Caco-2 (cell line): ENCODE measurements at regions not wholly inside any gene's neighbourhood (a gene's known extent, or its start where the extent isn't known, plus 50 kb on each side); places are given as distances from the start of the nearest gene placed in this dataset.

Experiments used
- BruUV-seq: library from RNA; stranded (reverse); fragments of 400-500 nt; replicated peaks from 2 replicates; lab custom pipeline; 2021; lab: Mats Ljungman, UMichigan
- CTCF ChIA-PET: fragments of 300-600 bp; sonication (Branson Sonifier 250); formaldehyde crosslinking; loops from one replicate; lab custom pipeline; 2022; ENCODE audit warnings: antibody characterized with exemption; lab: Charles Lee
- POLR2A ChIA-PET: fragments of 300-600 bp; sonication (Branson Sonifier 250); formaldehyde crosslinking; loops from one replicate; lab custom pipeline; 2022; ENCODE audit warnings: antibody characterized with exemption; lab: Charles Lee
- DNase-seq, 2 experiments: peaks; one replicate each; pipeline versions ENCODE4 v3.0.0 to v3.0.0-alpha.2; 2020 to 2022
- H3K27me3 ChIP-seq: replicated peaks from 2 replicates; pipeline ENCODE4 v1.6.0; 2011; ENCODE audit warnings: low read length; ENCODE audit not compliant: control insufficient read depth, insufficient read depth
- H3K36me3 ChIP-seq: 2 replicates; pipeline ENCODE4 v1.5.1; 2011; ENCODE audit warnings: low read length; ENCODE audit not compliant: control insufficient read depth, insufficient read depth
- H3K4me1 ChIP-seq: fragments of 250-450 bp; sonication (Bioruptor Pico); 2 replicates; pipeline ENCODE4 v1.5.1; 2020; ENCODE audit warnings: mild to moderate bottlenecking
- H3K4me3 ChIP-seq: 2 replicates; pipeline ENCODE4 v1.5.1; 2011; ENCODE audit warnings: low read depth, mild to moderate bottlenecking, control low read depth, low read length
- H3K9me3 ChIP-seq: fragments of 250-450 bp; sonication (Bioruptor Pico); 2 replicates; pipeline ENCODE4 v1.5.1; 2020; ENCODE audit warnings: mild to moderate bottlenecking, moderate library complexity
- H3K27ac Mint-ChIP-seq: one replicate; pipeline ENCODE4 v1.8.0; 2022; ENCODE audit warnings: mixed read lengths; ENCODE audit not compliant: unreplicated experiment
- H3K27me3 Mint-ChIP-seq: one replicate; pipeline ENCODE4 v1.8.0; 2022; ENCODE audit warnings: mixed read lengths; ENCODE audit not compliant: insufficient read depth, unreplicated experiment
- H3K36me3 Mint-ChIP-seq: one replicate; pipeline ENCODE4 v1.8.0; 2022; ENCODE audit warnings: mild to moderate bottlenecking, mixed read lengths; ENCODE audit not compliant: insufficient read depth, unreplicated experiment
- H3K4me1 Mint-ChIP-seq: one replicate; pipeline ENCODE4 v1.8.0; 2022; ENCODE audit warnings: low read depth, mixed read lengths; ENCODE audit not compliant: unreplicated experiment
- H3K4me3 Mint-ChIP-seq: one replicate; pipeline ENCODE4 v1.8.0; 2022; ENCODE audit warnings: mild to moderate bottlenecking, moderate library complexity, mixed read lengths; ENCODE audit not compliant: unreplicated experiment
- H3K9me3 Mint-ChIP-seq: one replicate; pipeline ENCODE4 v1.8.0; 2022; ENCODE audit warnings: mixed read lengths; ENCODE audit not compliant: unreplicated experiment
- intact Hi-C: fragments of 100-400 bp; cut with micrococcal nuclease; formaldehyde crosslinking; loops from one replicate; pipeline ENCODE4 v1.10.0; 2022; ENCODE audit not compliant: unreplicated experiment
- TF ChIP-seq, protein P1 (sequence below), 2 experiments: fragments of 200-600 bp in 1 of 2; IDR thresholded peaks; 1 replicate in 1 of 2; 2 replicates in 1 of 2; pipeline versions ENCODE4 v1.5.1 to v1.8.0; 2011 to 2022; ENCODE audit warnings: antibody characterized with exemption in 1 of 2, control low read depth in 1 of 2, inconsistent platforms in 1 of 2, low read depth in 1 of 2, low read length in 1 of 2, mild to moderate bottlenecking in 1 of 2, moderate library complexity in 1 of 2; ENCODE audit not compliant: insufficient read depth in 1 of 2, severe bottlenecking in 1 of 2, unreplicated experiment in 1 of 2

DNA sequence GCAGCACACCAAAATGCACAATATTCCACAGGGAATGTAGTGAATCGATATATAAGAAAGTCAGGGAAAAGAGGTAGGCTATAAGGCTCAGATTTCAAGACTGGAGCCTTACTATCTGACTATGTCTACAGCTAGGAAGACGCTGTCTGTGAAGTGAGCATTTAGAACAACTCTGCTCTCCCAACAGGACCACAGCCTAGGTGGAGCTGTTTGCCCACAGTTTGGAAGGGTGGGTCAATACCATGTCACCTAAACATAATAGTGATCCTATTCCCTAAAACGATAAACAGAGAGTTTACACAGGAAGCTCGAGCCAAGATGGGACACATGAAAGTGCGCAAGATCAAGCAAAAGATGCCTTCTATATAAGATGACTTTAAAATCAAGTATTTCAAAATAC is 2486.0 kb upstream of the PCDH20 start:
- H3K4me3 Mint-ChIP-seq = no peak overlapping the region
- Histone ChIP-seq H3K27me3 (no peaks in the 10 kb centered on the region), H3K9me3 (no peaks in the 10 kb centered on the region), H3K4me3 (no peak overlapping the region), H3K4me1 (no peaks in the 10 kb centered on the region), H3K36me3 (no peaks in the 10 kb centered on the region)
- CTCF ChIA-PET = no interaction called here
- peak in 1 of 2 experiments; percentile 24 for DNase-seq
- H3K27me3 Mint-ChIP-seq = peaks cover 2% of the 10 kb centered on the region
- no peaks in the 10 kb centered on the region for H3K4me1 Mint-ChIP-seq
- TF ChIP-seq, protein P1, sequence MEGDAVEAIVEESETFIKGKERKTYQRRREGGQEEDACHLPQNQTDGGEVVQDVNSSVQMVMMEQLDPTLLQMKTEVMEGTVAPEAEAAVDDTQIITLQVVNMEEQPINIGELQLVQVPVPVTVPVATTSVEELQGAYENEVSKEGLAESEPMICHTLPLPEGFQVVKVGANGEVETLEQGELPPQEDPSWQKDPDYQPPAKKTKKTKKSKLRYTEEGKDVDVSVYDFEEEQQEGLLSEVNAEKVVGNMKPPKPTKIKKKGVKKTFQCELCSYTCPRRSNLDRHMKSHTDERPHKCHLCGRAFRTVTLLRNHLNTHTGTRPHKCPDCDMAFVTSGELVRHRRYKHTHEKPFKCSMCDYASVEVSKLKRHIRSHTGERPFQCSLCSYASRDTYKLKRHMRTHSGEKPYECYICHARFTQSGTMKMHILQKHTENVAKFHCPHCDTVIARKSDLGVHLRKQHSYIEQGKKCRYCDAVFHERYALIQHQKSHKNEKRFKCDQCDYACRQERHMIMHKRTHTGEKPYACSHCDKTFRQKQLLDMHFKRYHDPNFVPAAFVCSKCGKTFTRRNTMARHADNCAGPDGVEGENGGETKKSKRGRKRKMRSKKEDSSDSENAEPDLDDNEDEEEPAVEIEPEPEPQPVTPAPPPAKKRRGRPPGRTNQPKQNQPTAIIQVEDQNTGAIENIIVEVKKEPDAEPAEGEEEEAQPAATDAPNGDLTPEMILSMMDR (IDR thresholded peaks at IDR 0.05; ENCODE audit: insufficient read depth in 1 of 2, low read depth in 1 of 2, low read length in 1 of 2, severe bottlenecking in 1 of 2, unreplicated experiment in 1 of 2) = peak in 1 of 2 experiments; percentile 8
- intact Hi-C loops = no loop called here
- no peak overlapping the region for H3K27ac Mint-ChIP-seq
- H3K9me3 Mint-ChIP-seq = no peaks in the 10 kb centered on the region
- no peaks in the 10 kb centered on the region for H3K36me3 Mint-ChIP-seq
- no TSS peak for BruUV-seq
- POLR2A ChIA-PET = no interaction called here

DNA sequence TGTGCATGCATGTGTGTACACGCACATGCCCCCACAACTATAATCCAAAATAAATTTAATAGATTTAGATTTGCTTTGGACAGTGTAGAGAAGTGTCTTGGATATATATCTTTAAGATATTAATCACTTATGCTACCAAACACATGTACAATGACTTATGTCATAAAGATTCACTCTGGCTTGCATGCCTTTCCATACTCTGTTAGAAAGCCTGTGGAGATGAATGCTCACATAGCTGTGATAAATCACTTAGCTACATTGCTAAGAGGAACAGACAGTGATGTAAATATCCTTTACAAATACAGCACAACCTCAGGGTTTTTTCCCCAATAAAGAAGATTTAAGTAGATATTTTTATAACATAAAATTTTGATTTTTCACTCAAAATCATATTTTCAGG is 2484.8 kb upstream of the PCDH20 start:
- Histone ChIP-seq H3K9me3 (no peaks in the 10 kb centered on the region), H3K4me1 (no peaks in the 10 kb centered on the region), H3K36me3 (no peaks in the 10 kb centered on the region), H3K27me3 (no peaks in the 10 kb centered on the region), H3K4me3 (no peak overlapping the region)
- intact Hi-C loops = no loop called here
- H3K4me3 Mint-ChIP-seq = no peak overlapping the region
- no peaks in the 10 kb centered on the region for H3K36me3 Mint-ChIP-seq
- ChIA-PET CTCF (no interaction called here), POLR2A (no interaction called here)
- no peaks in the 10 kb centered on the region for H3K4me1 Mint-ChIP-seq
- DNase-seq = no peak
- TF ChIP-seq, protein P1 (IDR thresholded peaks at IDR 0.05; ENCODE audit: insufficient read depth in 1 of 2, low read depth in 1 of 2, low read length in 1 of 2, severe bottlenecking in 1 of 2, unreplicated experiment in 1 of 2) = no peak
- peaks cover 5% of the 10 kb centered on the region for H3K27me3 Mint-ChIP-seq
- no TSS peak for BruUV-seq
- H3K27ac Mint-ChIP-seq = no peak overlapping the region
- no peaks in the 10 kb centered on the region for H3K9me3 Mint-ChIP-seq

GRCh38 chr13:63896321-63896720 is 2480.7 kb upstream of the PCDH20 start:
- TF ChIP-seq, protein P1 (IDR thresholded peaks at IDR 0.05; ENCODE audit: insufficient read depth in 1 of 2, low read depth in 1 of 2, low read length in 1 of 2, severe bottlenecking in 1 of 2, unreplicated experiment in 1 of 2) = no peak
- no peaks in the 10 kb centered on the region for H3K9me3 ChIP-seq
- H3K4me1 ChIP-seq = no peaks in the 10 kb centered on the region
- Mint-ChIP-seq H3K36me3 (no peaks in the 10 kb centered on the region), H3K4me1 (no peaks in the 10 kb centered on the region), H3K4me3 (no peak overlapping the region), H3K9me3 (no peaks in the 10 kb centered on the region), H3K27ac (no peak overlapping the region), H3K27me3 (peaks cover 3% of the 10 kb centered on the region)
- intact Hi-C loops = no loop called here
- ChIA-PET POLR2A (no interaction called here), CTCF (no interaction called here)
- no peak overlapping the region for H3K4me3 ChIP-seq
- no peaks in the 10 kb centered on the region for H3K27me3 ChIP-seq
- no peaks in the 10 kb centered on the region for H3K36me3 ChIP-seq
- no peak for DNase-seq
- no TSS peak for BruUV-seq
